GM04503 (cell line): ENCODE measurements at regions not wholly inside any gene's neighbourhood (a gene's known extent, or its start where the extent isn't known, plus 50 kb on each side); places are given as distances from the start of the nearest gene placed in this dataset.
"Not testable (repeated sequence)": the region's sequence is repeated elsewhere in the genome, so short reads cannot be mapped to it uniquely, and the experiment has no call there.

Experiments
- DNase-seq: peaks from one replicate; pipeline ENCODE4 v3.0.0-alpha.2; 2012; ENCODE audit warnings: low read depth

DNA sequence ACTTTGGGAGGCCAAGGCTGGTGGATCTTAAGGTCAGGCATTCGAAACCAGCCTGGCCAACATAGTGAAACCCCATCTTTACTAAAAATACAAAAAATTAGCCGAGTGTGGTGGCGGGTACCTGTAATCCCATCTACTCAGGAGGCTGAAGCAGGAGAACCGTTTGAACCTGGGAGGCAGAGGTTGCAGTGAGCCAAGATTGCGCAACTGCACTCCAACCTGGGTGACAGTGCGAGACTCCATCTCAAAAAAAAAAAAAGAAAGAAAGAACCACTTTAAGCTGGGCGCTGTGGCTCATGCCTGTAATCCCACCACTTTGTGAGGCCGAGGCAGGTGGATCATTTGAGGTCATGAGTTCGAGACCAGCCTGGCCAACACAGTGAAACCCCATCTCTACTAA, 119.8 kb upstream of the NETO1 start:
- DNase-seq = not testable (repeated sequence)

- no peak for DNase-seq
These were observed 118.3 kb upstream of the NETO1 start for GRCh38 chr18:72986103-72986502.

DNA sequence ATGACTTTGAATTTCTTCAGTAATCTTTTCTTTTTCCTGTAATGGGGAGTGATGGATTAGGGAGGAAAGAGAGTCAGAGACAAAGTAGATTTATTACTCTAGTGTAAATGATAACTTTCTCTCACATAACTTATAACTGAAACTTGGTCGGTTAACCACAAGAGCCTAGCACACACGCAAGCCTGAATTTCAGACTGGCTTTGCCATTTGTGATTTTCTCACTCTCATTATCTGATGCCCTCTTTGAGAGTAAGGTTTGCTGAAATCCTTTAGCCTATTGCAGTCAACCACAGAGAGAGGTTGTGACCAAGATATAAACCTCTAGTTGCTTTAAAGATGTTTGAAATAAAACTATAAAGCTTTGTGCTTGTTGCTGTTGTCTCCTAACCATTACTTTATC, 117.9 kb upstream of the NETO1 start:
- DNase-seq = no peak

DNA sequence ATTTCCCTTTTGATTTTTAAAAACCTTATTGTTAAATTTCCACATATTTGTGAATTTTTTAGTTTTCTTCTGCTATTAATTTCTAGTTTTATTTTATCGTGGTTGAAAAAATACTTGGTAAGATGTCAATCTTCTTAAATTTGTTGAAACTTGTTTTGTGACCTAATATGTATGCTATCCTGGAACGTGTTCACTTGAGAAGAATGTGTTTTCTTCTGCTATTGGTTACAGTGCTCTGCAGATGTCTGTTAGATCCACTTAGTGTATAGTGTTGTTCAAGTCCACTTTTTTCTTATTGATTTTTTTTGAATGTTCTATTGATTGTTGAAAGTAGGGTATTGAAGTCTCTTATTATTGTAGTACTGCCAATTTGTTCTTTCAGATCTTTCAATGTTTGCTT, 116.5 kb upstream of the NETO1 start:
- DNase-seq = no peak

GRCh38 chr18:72973841-72974240, 106.1 kb upstream of the NETO1 start:
- DNase-seq = no peak

- no peak for DNase-seq
These were observed 97.8 kb upstream of the NETO1 start for GRCh38 chr18:72965616-72966015.

DNA sequence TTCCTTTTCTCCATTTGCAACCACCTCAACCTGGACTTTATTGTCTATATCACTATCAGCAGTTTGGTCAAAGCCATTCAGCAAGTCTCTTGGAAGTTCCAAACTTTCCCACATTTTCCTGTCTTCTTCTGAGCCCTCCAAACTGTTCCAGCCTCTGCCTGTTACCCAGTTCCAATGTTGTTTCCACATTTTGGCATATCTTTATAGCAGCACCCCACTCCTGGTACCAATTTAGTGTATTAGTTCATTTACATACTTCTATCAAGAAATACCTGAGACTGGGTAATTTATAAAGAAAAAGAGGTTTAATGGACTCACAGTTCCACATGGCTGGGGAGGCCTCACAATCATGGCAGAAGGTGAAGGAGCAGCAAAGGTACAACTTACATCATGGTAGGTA, 90.4 kb upstream of the NETO1 start:
- DNase-seq = not testable (repeated sequence)

DNA sequence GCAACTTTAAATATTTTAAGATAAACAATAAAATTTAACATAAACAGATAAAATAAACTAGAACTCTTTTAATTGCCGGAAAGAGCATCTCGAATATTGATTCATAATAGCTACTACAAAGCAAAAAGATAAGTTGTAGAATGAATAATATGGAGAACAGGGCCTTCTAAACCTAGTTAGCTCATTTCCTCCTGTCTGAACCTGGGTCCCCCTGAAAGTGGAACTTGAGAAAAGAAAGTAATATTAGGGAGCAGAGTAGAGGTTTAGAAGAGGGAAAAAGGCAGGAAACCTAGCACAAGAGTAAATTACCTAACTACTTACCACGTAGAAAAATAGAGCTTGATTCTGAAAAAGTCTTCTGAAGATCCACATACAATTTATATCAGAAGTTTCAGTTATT, 80.7 kb upstream of the NETO1 start:
- no peak for DNase-seq

- DNase-seq = no peak
These were observed 75.0 kb upstream of the NETO1 start for GRCh38 chr18:72942766-72943165.

DNA sequence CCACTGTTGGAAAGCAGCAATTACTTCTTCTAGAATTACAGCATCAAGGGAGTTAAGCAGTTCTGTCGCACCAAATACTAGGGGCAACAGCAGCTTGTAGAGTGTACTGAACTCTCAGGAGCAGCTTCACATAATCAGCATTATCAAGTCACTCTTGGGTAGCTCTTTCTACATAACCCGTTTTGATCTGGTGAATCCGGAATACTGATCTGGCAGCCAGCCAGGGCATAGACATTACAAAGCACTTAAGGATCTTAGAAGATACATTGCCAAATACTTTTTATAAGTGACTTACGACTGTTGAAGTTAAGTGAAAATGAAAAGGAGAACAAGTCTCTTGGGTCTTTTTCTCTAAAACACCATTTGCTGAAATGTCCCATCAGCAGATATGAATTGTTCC, 73.2 kb upstream of the NETO1 start:
- DNase-seq = no peak

DNA sequence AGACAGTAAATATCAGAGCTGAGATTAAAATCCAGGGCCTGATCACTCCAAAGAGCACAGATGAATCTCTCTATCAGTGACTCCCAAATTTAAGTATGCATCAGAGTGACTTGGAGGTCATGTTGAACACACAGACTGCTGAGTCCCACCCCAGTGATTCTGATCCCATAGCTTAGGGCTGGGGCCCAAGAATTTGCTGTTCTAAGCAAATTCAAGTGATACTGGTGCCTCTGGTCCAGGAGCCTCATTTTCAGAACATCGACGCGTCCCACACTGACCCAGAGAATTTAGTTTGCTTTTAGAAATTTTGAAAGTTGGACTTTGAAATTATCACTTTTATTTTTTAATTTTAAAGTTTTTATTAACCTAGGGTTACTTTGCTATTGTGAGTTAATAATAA, 72.7 kb upstream of the NETO1 start:
- DNase-seq = no peak

DNA sequence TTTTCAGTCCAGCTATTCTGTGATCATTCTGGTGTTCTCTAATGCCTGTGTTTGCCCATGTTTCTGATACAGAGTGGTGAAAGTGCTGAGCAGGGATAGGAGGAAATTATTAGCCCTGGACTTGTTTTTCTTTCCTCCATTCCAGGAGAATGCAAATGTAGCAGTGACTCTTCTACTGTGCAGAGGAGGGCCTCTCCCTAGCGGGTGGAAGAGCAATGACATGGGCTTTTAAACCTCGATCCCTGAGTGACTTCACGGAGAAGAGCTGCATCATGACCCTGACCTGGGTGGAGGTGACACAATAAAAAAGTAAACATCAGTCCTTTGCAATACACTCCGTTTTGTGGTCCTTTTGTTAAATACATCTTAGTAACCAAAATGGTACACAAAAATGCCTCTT, 68.0 kb upstream of the NETO1 start:
- no peak for DNase-seq

DNA sequence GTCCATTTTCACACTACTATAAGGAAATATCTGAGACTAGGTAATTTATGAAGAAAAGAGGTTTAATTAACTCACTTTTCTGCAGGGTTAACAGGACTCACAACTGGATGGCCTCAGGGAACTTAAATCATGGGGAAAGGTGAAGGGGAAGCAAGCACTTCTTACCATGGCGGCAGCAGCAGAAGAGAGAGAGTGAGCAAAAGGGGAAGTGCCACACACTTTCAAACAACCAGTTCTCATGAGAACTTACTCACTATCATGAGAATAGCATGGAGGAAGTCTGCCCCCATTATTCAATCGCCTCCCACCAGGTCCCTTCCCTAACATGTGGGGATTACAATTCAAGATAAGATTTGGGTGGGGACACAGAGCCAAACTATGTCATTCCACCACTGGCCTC, 55.1 kb upstream of the NETO1 start:
- no peak for DNase-seq
